ENCODE measurements at regions not wholly inside any gene's neighbourhood (a gene's known extent, or its start where the extent isn't known, plus 50 kb on each side); places are given as distances from the start of the nearest gene placed in this dataset.
A peak's percentile ranks its signal among the peaks of the same experiment; 100 is the strongest.

GRCh38 chr11:69348414-69349235 lies 54.7 kb downstream of the MYEOV start:
- H3K27me3 Mint-ChIP-seq = peaks cover 7% of the 10 kb centered on the region
- peak in 1 of 2 donors; percentile 8 for DNase-seq (ENCODE audit: low spot score in 2 of 2)
- H3K27ac Mint-ChIP-seq = no peak overlapping the region
- H3K9me3 Mint-ChIP-seq = peaks cover 5% of the 10 kb centered on the region
- ATAC-seq (ENCODE audit: low read depth) = no peak
- H3K36me3 Mint-ChIP-seq = peaks cover 6% of the 10 kb centered on the region
- H3K4me3 Mint-ChIP-seq = no peak overlapping the region
- no peaks in the 10 kb centered on the region for H3K4me1 Mint-ChIP-seq

GRCh38 chr11:69350040-69350439 lies 56.1 kb downstream of the MYEOV start:
- H3K4me1 Mint-ChIP-seq = no peaks in the 10 kb centered on the region
- no peak for ATAC-seq (ENCODE audit: low read depth)
- H3K9me3 Mint-ChIP-seq = peaks cover 5% of the 10 kb centered on the region
- H3K36me3 Mint-ChIP-seq = peaks cover 5% of the 10 kb centered on the region
- no peak overlapping the region for H3K4me3 Mint-ChIP-seq
- H3K27ac Mint-ChIP-seq = no peak overlapping the region
- DNase-seq (ENCODE audit: low spot score in 2 of 2) = no peak
- peaks cover 10% of the 10 kb centered on the region for H3K27me3 Mint-ChIP-seq

DNA sequence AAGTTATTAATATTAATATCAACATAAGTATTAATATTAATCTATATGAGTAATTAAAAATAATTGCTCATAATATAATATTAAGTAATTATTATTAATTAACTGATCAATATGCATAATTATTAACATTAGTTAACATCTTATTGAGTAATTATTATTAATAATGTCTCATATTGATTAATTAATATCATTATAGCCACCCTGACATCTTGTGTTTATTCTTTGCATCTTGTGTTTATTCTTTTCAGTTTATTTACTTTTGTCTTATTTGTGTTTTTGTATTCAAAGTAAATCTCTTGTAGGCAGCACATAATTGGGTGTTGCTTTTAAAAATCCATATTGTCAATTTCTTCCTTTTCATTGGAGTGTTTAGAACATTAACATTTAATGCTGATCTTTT lies 56.6 kb downstream of the MYEOV start:
- H3K9me3 Mint-ChIP-seq = peaks cover 5% of the 10 kb centered on the region
- H3K36me3 Mint-ChIP-seq = peaks cover 5% of the 10 kb centered on the region
- ATAC-seq (ENCODE audit: low read depth) (no peak), DNase-seq (ENCODE audit: low spot score in 2 of 2) (no peak)
- no peak overlapping the region for H3K4me3 Mint-ChIP-seq
- peaks cover 10% of the 10 kb centered on the region for H3K27me3 Mint-ChIP-seq
- no peaks in the 10 kb centered on the region for H3K4me1 Mint-ChIP-seq
- H3K27ac Mint-ChIP-seq = no peak overlapping the region

- H3K27me3 Mint-ChIP-seq = peaks cover 13% of the 10 kb centered on the region
- H3K4me3 Mint-ChIP-seq = no peak overlapping the region
- H3K9me3 Mint-ChIP-seq = peaks cover 5% of the 10 kb centered on the region
- H3K4me1 Mint-ChIP-seq = no peaks in the 10 kb centered on the region
- peaks cover 5% of the 10 kb centered on the region for H3K36me3 Mint-ChIP-seq
- ATAC-seq (ENCODE audit: low read depth) (no peak), DNase-seq (ENCODE audit: low spot score in 2 of 2) (no peak)
- H3K27ac Mint-ChIP-seq = no peak overlapping the region
These were observed 57.5 kb downstream of the MYEOV start for GRCh38 chr11:69351460-69351859.

GRCh38 chr11:69352166-69352565 lies 58.2 kb downstream of the MYEOV start:
- peaks cover 5% of the 10 kb centered on the region for H3K9me3 Mint-ChIP-seq
- peaks cover 5% of the 10 kb centered on the region for H3K36me3 Mint-ChIP-seq
- no peaks in the 10 kb centered on the region for H3K4me1 Mint-ChIP-seq

GRCh38 chr11:69352715-69353319 lies 58.9 kb downstream of the MYEOV start:
- Mint-ChIP-seq H3K36me3 (peaks cover 5% of the 10 kb centered on the region), H3K4me1 (no peaks in the 10 kb centered on the region), H3K4me3 (no peak overlapping the region), H3K27me3 (peaks cover 15% of the 10 kb centered on the region), H3K27ac (no peak overlapping the region), H3K9me3 (peaks cover 3% of the 10 kb centered on the region)
- DNase-seq (ENCODE audit: low spot score in 2 of 2) = peak in 1 of 2 donors; percentile 5
- ATAC-seq (ENCODE audit: low read depth) = no peak

More at GRCh38 chr11:69352166-69352565, 58.2 kb downstream of the MYEOV start:
- Mint-ChIP-seq H3K27me3 (peaks cover 15% of the 10 kb centered on the region), H3K4me3 (no peak overlapping the region), H3K27ac (no peak overlapping the region)
- ATAC-seq (ENCODE audit: low read depth) (no peak), DNase-seq (ENCODE audit: low spot score in 2 of 2) (no peak)

DNA sequence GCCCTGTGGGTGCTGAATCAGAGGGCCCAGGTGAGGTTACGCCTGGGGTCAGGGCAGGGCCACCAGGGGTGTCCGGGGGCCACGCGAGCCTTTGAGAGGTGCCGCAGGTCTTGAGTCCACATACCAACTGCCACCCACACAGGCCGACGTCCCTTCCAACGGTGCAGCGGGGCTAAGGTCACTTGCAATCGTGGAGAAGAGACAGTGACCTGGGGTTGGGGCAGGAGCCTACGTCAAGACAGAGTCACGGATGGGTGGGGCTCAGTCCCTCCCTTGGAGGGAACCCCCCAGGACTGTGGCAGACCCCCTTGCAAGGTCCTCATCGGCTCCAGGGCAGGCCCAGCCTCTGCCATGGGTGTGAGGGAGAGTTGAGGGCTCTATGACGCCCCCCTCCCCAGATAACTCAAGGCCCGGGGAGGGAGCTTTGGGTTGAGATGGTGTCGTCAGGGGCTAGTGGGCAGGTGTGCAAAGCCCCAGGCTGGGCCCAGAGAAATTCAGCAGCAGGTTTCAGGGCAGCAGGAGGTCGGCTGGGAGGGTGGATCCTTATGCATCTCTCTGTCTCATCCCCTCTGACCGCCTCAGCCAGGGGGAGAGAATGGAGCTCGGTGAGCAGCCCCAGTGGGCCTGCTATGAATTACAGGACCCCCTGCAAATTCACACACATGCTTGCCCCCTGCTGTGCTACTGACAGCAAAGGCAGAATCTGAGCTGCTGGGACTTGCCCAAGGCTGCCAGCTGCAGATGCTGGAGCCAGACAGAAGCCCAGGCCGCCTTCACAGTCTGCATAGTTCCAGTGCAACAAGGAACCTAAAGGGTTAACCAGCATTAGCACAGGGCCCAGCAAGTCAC lies 60.0 kb downstream of the MYEOV start:
- ATAC-seq (ENCODE audit: low read depth) = no peak
- no peak overlapping the region for H3K27ac Mint-ChIP-seq
- H3K4me1 Mint-ChIP-seq = no peaks in the 10 kb centered on the region
- H3K9me3 Mint-ChIP-seq = peaks cover 3% of the 10 kb centered on the region
- H3K4me3 Mint-ChIP-seq = no peak overlapping the region
- peaks cover 15% of the 10 kb centered on the region for H3K27me3 Mint-ChIP-seq
- peaks cover 3% of the 10 kb centered on the region for H3K36me3 Mint-ChIP-seq
- no peak for DNase-seq (ENCODE audit: low spot score in 2 of 2)

DNA sequence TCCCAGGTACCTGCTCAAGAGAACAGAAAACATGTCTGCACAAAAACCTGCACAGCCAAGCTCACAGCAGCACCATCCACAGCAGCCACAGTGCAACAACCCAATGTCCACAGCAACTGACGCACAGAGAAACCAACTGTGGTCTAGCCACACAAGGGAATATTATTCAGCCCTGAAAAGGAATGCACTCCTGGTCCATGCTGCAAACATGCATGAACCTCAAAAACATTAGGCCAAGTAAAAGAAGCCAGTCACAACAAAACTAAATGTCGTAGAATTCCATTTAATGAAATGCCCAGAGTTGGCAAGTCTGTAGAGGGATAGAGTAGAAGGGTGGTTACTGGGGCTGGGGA lies 60.6 kb downstream of the MYEOV start:
- H3K9me3 Mint-ChIP-seq = peaks cover 3% of the 10 kb centered on the region
- peaks cover 15% of the 10 kb centered on the region for H3K27me3 Mint-ChIP-seq
- ATAC-seq (ENCODE audit: low read depth) (no peak), DNase-seq (ENCODE audit: low spot score in 2 of 2) (no peak)
- H3K4me1 Mint-ChIP-seq = no peaks in the 10 kb centered on the region
- H3K36me3 Mint-ChIP-seq = peaks cover 3% of the 10 kb centered on the region
- no peak overlapping the region for H3K4me3 Mint-ChIP-seq
- no peak overlapping the region for H3K27ac Mint-ChIP-seq

DNA sequence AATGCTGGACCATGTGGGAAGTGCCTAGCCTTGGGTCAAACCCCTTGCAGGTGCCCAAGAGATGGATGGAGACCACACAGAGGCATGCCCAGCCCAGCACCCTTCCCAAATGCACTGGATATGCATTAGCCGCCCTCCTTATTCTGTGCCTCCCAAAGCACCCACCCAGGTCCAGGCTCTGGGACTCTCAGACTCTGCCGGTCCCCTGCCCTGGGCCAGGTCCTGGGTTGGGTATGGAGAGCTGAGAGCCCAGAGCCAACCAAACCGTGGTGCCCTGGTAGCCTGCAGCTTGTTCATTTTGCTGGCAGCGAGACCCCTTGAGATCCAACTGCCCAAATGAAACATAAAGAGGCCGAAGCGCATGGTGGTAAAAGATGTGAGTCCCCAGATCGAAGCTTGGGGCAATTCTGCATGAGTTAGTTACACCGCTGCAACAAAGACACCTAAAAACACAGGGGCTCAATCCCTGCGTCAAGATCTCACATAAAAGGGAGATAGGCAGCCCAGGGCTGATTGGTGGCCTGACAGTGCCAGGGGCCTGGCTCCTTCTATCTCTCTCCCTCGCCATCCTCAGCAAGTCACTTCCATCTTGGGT lies 61.5 kb downstream of the MYEOV start:
- no peak overlapping the region for H3K27ac Mint-ChIP-seq
- peaks cover 15% of the 10 kb centered on the region for H3K27me3 Mint-ChIP-seq
- H3K4me3 Mint-ChIP-seq = no peak overlapping the region
- H3K4me1 Mint-ChIP-seq = no peaks in the 10 kb centered on the region
- no peak for ATAC-seq (ENCODE audit: low read depth)
- H3K9me3 Mint-ChIP-seq = peaks cover 1% of the 10 kb centered on the region
- DNase-seq (ENCODE audit: low spot score in 2 of 2) = peak in 1 of 2 donors; percentile 5
- H3K36me3 Mint-ChIP-seq = peaks cover 1% of the 10 kb centered on the region

DNA sequence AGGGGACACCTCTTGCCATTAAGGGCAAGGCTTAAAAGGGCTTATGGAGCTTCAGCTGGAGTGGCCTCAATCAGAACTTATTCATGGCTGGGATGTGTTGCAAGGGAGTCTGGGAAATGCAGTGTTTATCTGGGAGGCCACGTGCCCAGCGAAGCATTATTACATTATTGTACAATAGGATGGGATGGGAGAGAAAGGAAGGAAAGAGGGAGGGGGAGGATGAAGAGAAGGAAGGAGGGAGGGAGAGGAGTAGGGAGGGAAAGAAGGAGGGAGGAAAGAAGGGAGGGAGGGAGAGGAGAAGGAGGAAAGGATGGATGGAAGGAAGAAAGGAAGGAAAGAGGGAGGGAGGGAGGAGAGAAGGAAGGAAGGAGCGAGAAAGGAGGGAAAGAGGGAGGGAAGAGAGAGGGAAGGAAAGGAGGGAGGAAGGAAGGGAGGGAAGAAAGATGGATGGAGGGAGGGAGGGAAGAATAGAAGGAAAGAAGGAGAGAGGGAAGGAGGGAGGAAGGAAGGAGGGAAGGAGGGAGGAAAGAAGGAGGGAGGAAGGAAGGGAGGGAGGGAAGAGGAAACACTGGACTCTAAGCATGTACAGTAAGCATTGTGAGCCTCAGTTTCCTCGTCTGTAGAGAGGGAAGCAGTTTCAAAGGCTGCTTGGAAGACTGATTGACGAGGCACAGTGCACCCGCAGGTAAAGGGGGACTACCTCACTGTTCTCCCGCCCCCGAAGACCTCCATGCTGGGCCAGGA lies 62.2 kb downstream of the MYEOV start:
- ATAC-seq (ENCODE audit: low read depth) (no peak), DNase-seq (ENCODE audit: low spot score in 2 of 2) (no peak)
- Mint-ChIP-seq H3K27me3 (peaks cover 11% of the 10 kb centered on the region), H3K36me3 (peaks cover 1% of the 10 kb centered on the region), H3K9me3 (peaks cover 1% of the 10 kb centered on the region), H3K4me1 (no peaks in the 10 kb centered on the region), H3K4me3 (no peak overlapping the region), H3K27ac (no peak overlapping the region)

DNA sequence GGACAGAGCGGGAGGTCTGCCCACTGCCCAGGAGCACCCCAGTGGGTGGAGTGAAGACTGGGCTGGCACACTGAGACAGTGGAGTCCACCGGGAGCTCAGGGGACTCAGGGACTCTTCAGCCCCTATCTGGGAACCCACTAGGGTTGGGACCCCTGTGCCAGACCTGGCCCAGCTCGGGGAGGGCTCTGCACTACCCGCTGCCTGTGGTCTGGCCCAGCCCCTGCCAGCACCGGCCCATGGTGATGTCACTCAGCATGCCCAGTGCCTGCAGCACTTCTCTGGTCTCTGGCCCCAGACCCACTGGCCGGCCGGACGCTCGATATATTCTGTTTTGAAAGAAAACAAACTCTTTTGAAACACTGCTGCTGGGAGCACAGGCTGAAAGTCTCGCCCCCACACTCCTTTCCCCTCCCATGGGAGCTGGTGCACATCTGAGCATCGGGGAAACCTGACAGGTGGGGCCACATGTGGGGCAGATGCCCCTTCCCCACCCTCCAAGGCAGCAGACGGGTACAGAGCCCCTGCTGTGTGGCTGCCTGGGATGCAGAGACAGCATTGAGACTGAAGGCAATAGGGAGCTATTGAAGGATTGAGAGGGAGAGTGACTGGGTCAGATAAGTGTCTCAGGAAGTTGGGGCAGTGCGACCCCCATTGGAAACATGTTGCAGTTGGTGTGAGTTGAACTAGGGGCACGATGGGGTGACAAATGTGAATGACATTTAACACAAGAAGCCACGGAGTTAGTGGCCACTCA lies 62.9 kb downstream of the MYEOV start:
- Mint-ChIP-seq H3K4me1 (no peaks in the 10 kb centered on the region), H3K36me3 (no peaks in the 10 kb centered on the region), H3K27me3 (peaks cover 10% of the 10 kb centered on the region), H3K27ac (no peak overlapping the region), H3K4me3 (no peak overlapping the region), H3K9me3 (no peaks in the 10 kb centered on the region)
- DNase-seq (ENCODE audit: low spot score in 2 of 2) = no peak
- no peak for ATAC-seq (ENCODE audit: low read depth)

DNA sequence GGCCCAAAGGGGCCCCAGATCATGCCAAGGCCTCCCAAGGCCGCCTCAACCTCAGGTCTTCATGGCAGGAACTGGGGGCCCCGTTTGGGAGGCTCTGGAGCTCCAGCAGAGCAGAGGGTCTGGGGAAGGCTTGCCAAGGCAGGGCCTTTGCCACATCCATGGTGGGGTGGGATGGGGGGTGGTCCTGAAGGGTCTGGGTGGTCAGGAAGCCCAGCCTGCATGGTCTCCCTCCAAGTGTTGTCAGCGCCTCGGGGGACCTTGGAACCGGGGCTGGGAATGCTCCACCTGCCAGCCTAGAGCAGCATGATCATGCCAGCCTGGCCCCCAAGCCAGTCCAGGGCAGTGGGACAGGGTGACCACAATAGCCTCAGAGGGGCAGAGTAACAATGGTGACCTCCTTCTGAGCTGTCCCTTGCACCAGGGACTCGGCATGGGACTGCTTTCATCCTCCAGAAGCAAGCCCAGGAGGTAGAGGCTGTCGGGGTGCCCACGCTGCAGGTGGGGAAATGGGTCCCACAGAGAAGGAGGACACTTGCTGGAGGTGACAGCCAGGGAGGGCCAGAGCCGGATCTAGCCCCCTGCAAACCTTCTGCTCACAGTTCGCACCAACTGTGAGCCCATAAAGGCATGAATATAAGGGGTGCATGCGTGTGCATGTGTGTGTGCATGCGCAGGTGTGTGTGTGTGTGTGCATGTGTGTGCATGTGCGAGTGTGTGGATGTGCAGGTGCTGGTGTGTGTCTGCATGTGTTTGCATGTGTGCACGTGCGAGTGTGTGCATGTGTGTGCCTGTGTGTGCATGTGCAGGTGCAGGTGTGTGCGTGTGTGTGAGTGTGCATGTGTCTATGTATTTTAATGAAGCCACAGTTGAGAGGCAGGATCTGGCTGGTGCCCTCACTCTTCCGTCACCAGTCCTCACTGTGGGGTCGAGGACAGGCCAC lies 63.8 kb downstream of the MYEOV start:
- DNase-seq (ENCODE audit: low spot score in 2 of 2) (no peak), ATAC-seq (ENCODE audit: low read depth) (no peak)
- Mint-ChIP-seq H3K4me1 (no peaks in the 10 kb centered on the region), H3K27ac (no peak overlapping the region), H3K9me3 (no peaks in the 10 kb centered on the region), H3K36me3 (no peaks in the 10 kb centered on the region), H3K27me3 (peaks cover 10% of the 10 kb centered on the region), H3K4me3 (no peak overlapping the region)

Data from memory B cell (primary cell).